ENCODE measurements at regions not wholly inside any gene's neighbourhood (a gene's known extent, or its start where the extent isn't known, plus 50 kb on each side); places are given as distances from the start of the nearest gene placed in this dataset.
A peak's percentile ranks its signal among the peaks of the same experiment; 100 is the strongest.

DNA sequence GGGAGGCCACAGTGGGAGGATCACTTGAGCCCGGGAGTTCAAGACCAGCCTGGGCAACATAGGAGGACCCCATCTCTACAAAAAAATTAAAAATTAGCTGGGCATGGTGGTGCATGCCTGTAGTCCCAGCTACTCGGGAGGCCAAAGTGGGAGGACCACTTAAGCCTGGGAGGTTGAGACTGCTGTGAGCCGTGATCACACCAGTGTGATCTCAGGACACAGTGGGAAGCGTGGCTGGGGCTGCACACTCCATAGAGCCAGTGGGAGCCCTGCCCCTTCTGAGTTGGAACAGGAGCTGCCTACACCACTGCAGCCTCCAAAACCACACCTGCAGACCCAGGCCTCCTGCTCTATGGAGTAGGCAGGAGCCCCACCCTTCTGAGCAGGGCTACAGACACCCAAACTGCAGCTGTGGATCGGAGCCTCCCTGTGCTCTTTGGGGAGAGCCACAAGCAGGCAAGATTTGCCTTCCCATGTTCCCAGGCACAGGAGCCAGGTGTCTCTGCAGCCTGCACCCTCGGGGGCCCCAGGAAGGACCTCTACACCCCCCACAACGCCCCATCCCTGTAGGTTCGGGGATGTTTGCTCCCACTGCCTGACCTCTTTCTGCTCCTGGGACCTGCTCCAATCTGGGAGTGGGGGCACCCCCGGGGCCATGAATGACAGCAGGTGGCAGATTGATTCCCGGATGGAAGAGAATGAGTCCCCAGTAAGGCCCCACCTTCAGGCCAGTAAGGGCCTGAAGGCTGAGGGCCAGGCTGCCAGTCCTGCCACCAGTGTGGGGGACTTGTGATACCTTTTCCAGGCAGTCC lies 245.4 kb downstream of the BUD13 start:
- DNase-seq, result no peak

DNA sequence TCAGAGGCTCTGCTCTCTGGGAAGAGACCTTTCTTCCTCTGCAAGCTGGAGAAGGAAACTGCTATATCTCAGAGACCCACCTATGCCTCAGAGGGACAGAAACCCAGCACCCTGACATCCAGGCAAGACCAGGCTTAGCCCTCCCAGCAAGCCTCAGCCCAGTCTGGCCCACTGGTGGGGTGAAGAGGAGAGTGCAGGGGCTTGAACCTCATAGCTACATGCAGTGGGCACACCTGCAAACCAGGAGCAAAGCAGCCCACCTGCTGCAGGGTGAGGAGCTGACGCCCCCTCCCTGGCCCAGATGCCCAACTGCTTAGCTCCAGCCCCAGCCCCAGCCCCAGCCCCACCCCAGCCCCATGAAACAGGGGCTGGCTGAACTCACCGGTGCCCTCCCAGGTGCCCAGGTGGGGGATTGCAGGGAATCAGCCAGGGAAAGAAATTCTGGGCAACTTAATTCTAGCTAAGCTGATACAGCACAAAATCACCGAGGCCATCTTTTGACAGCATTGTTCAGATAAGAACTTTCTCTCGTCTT lies 246.8 kb downstream of the BUD13 start:
- no peak for DNase-seq

DNA sequence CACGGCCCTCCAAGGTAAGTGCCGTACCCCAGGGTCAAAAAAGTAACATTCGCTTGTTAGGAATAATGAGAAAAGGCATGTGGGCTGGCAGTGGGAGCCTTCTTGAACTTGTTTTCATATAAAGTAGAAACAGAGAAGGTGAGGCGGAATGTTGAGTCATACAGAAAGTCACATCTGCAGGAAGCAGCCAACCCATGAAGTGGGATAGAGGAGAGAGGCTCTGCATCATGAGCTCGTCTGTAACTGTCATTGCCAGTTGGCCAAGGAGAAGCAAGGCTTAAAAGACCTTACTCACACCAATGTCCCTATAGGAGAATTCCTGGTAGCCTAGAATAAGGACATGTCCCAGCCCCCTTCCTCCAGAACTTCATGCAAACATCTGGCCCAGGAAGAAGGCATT lies 253.3 kb downstream of the BUD13 start:
- DNase-seq, result no peak

DNA sequence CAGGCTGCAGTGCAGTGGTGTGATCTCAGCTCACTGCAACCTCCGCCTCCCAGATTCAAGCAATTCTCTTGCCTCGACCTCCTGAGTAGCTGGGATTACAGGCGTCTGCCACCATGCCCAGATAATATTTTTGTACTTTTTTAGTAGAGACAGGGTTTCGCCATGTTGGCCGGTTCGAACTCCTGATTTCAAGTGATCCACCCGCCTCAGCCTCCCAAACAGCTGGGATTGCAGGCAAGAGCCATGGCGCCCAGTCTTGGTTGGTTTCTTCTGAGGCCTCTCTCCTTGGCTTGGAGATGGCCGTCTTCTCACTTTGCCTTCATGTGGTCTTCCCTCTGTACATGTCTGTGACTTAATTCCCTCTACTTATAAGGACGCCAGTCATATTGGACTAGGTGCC lies 254.6 kb downstream of the BUD13 start:
- DNase-seq, result no peak

DNA sequence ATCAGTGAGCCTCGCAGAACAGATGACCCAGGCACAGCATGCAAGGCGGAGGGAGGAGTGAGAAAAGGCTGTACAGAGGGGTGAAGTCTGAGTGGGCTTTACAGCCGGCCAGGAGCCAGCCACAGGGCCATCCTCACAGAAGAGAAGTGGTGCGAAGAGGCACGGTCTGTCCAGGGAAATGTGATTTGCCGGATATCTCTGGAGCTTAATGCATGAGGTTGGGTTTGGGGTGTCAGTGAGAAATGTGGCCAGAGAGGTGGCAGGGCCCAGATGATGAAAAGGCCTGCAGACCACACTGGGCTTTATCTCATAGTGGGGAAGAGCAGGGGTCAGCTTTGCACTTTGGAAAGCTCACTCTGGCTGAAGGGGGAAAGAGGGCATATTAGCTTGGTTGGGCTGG lies 255.2 kb downstream of the BUD13 start:
- DNase-seq, result no peak

DNA sequence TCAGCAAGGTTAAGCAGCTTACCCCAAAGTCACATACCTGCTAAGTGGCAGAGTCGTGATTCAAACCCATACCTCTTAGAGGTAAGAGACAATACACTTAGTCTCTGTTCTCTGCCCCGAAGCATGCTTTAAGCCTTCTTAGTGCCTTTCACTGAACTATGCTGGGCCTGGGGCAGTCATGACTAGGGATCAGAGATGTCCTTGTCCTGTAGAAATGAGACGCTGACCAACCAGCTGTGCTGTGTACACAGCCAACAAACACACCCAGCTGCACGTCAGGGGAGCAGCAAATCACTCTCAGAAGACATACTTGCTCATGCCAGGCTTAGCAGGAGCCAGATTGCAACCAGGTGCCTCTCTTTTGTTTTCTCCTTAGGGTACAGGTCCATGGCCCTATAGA lies 255.7 kb downstream of the BUD13 start:
- no peak for DNase-seq

DNA sequence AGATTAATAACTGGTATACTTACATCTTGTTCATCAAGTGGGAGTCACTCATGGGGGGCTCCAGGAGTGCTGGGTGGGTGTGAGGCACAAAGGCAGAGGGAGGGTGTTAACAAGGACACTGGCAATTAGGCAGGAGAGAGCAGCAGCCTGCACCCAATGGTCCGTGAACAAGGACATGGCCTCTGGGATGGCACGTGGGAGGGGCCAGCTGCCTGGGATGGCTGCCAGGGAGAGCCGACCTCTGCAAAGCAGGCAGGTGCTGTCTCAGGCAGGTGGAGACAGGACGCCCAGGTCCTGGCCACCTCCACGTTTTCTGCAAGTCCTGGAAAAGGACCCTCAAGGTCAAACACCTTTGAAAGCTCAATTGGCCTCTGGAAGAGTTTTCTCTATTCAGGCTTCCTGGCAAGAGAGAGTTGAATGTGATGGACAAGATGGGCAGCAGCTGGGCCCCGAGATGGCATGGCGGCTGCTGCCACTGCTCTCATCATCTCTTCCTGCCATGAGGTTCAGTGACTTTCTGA lies 257.1 kb downstream of the BUD13 start:
- peak; percentile 98 for DNase-seq

DNA sequence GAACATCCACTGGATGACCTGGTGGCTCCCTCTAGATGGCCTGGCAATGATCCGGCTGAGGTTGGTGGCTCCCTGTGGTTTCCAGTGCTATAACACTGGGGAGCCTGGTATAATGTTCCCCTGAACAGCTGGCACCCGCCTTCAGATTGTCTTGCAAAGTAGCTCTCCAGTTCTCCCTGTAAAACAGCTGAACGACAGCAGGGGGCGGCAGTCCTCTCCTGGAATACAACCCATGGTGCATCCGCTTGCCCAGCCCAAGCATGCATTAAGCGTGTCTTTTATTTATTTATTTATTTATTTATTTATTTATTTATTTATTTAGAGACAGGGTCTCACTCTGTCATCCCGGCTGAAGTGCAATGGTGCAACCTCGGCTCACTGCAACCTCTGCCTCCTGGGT lies 258.9 kb downstream of the BUD13 start:
- no peak for DNase-seq

DNA sequence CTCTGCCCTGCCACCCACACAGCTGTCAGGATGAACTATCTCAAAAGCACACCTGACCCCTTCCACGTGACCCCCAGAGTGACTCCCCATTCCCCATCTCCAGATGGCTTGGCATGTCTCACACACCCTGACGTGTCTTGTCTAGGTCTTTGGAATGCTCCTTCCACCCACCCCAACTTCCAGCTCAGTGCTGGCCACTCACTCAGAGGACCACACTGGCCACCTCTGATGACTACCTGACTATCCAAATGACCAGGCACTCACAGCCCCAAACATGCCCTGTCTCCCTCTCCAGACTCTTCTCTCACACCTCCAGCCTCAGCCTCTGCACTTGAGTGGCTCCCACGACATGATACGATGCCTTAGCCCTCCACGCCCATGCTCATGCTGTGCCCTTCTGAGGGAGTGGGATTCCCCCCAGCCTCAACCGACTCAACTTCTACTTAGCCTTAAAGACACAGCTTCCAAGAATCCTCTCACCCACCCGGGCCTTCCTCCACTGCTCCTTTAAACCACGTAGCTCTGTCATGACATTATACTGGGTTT lies 259.4 kb downstream of the BUD13 start:
- DNase-seq, result no peak

DNA sequence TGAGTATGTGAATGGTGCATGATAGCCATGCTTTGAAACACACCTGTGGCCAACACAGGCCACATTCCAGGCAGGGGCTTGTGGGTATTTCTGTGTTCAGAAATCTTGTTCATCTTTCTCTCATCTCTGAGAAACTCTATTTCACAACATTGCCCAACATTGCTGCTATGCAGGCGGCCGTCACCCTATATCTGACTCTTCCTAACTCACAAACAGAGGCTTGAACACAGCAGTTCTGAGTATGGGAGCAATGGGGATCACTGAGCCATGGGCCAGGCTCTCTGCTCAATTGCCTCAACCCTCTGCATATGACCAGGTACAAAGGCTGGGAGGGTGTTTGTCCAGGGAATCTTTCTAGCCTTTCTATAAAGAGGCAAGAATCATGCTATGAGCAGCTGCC lies 259.9 kb downstream of the BUD13 start:
- DNase-seq, result no peak

DNA sequence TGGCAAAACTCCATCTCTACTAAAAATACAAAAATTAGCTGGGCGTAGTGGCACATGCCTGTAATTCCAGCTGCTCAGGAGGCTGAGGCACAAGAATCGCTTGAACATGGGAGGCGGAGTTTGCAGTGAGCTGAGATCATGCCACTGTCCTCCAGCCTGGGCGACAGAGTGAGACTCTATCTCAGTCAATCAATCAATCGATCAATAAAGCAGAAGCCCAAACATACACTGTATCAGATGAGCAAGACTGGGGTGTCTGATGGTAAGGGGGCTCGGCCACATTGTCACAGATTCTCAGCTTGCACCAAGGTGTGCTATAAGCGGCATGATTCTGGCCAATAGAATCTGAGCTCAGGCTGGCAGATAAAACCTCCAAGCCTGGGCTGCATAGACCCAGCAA lies 261.1 kb downstream of the BUD13 start:
- no peak for DNase-seq

DNA sequence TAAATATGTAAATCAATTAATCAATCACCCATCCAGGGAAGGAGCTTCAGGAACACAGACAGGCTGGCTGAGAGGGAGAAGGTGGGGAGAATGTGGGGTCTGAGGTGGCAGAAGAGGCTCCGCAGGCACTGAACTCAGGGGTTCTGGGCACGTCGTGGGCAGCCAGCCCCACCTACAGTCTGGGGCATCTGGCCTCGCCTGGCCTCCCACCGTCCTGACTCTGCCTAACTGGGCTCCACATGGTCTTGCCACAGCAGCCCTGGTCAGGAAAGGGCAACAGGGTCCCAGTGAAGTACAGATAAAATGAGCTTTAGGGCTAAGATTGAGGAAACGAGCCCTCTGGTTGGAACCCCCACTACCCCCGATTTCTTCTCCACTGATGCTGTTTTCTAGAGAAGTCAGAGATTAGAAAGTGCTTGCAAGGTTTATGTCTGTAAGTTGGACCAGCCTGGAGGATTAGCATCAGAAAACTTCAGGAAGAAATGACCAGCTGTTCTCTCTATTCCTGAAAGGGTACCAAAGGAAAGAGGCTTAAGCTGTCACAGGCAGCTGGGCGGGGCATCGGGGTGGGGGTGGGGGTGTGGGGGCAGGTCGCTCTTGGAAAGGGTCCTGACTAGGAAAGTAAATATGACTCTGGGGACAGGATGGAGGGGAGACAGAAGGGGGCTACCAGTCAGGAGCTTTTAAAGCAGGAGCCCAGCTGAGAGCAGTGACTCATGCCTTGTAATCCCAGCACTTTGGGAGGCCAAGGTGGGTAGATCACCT lies 261.7 kb downstream of the BUD13 start:
- DNase-seq, result no peak

DNA sequence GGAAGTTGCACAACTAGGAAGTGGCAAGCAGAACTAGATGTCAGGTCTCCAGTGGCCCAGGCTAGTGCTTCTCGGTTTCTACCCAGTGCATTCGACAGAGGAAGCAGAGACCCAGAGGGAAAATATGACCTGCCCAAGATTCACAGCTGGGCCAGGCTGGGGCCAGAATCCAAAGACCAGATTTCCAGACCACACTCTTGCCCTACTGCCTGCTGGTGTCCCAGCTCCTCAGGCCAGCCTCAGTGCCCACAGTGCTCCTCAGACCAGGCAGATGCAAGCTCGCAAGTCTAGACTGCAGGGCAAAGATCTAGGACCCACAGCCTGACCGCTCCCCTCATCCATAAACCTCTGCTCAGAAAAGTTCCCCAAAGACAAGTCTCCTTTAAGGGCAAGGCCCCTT lies 262.6 kb downstream of the BUD13 start:
- no peak for DNase-seq

DNA sequence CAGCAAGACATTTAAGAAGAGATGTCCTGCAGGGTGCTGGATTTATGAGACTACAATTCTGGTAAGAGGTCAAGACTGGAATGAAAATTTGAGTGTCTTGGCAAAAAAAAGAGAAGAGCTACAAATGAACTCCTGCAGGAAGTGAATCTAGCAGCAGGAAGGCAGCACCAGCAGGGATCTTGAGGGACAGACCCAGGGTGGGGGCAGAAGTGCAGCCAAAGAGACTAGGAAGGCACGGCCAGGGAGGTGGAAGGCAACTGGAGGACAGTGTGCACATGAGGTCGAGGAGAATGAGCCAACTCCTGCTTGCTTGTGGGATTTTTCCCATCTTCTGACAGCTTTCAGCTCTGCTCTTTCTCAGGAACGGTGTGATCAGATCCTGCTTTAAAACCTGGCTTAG lies 263.2 kb downstream of the BUD13 start:
- DNase-seq, result no peak

DNA sequence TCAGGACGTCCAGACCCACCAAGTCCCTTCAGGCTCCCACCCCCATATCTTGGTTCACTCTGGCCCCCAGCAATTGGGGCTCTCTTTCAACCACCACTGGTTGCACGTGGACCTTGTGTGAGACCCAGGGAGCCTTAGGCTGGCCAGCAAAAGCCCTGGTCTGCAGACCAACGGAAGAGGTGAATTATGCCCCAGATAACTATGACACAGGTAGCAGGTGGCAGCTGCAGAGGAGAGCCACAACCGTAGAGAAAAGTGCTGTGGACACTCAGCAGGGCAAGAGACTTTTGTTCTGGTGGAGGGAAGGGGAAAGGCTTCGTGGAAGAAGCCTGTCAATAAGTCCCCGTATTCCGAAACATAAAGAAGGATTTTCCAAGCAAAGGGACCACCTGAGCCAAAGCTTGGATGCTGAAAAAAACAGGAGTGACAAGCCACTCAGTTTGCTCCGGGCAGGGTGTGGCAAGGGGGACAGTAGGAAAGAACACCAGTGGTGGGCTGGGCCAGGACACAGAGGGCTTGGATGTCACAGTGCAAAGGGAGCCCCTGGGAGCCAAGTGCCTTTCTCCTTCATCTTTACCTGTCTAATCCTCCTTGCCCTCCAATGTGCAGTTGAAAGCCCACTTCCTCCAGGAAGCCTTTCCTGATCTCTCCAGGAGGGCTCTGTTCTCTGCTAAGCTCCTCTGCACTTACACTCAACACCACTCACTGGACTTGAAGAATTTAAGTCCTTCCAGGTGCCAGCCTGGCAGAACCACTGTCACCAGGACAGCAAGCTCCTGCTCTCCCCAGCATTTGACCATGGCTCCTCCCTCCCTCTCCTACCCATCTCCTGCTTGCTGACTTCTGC lies 264.7 kb downstream of the BUD13 start:
- DNase-seq, result no peak

DNA sequence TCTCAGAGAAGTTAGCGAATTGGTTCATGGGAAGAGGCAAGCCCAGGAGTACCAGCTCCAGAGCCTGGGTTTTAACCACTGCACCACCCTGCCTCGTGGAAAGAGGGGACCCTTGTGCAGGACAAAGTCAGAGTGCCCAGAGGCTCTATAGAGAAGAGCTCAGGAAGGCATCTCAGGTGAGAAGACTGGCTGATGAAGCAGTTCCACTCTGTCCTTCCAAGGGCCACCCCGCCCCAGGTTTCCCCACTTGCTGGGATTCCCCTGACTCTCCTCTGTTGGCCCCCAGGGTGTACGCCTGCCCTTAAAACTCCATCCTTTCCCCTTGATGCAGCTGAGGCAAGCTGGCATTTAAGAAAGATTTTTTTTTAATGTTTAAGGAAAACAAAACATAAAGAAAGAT lies 265.8 kb downstream of the BUD13 start:
- no peak for DNase-seq

DNA sequence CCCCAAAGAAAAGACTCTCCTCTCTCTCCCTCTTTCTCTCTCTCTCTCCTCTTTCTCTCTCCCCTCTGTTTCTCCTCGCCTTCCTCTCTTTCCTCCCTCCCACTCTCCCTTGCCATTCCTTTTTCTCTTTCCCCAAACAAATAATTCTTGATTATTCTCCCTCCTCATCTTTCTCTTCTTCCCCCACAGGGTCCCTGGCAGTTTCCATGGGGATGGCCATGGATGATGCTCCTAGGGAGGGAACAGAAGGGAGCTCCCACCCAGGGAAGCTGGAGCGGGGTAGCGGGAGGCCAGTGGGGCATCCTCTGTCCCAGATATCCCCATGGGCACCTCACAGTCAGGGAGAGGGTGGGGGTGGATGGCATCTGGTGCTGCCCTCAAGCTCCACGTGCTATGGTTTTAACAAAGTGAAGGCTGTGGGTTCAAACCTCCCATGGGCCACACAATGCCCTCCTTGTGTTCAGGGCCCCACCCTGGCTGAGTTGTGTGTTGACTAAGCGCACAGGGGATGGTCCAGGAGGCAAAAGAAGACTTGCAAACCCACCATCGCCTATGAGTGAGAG lies 266.4 kb downstream of the BUD13 start:
- peak; percentile 32 for DNase-seq

DNA sequence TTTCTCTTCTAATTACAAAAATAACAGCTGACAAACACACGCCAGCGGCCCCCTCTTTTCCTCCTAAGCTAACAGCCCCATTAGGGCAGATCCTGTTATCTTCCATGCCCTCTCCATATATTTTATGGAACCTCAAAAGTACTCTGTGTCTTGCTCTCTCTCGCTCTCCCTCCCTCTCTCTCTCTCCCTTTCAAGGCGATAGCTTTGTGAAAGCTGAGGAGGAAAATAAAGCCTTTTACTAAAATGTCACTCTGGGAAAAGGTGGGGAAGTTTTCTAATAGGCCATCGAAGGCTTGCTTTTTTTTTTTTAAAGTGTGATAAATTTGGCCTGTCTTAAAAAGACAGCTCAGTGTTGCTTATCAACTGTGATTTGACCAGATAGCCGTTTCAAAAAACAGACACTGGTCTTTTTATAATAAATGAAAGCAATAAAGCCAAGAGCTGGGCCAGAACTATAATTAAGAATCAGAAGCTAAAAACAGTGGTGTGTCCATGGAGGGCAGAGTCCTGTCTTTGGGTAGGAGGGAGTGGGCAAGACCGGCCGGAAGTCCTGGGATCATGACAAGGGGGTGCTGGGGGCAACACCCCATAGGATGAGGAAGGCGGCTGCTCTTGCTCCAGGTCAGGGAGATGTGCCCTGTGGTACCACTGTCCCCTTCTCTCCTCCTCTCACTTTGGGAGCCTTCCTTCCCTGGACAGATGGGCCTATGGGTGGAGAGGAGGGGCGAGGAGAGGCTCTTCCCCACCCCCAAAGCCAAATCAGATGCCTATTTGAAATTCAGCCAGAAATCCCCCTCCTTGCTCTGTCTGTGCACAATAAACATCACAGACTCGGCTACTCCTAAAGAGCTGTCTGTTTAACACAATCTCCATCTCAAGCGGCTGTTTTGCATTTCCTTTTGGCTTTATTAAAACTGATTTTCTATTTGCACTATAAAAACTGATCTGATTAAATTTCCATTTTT lies 267.2 kb downstream of the BUD13 start:
- DNase-seq, result peak; percentile 60

DNA sequence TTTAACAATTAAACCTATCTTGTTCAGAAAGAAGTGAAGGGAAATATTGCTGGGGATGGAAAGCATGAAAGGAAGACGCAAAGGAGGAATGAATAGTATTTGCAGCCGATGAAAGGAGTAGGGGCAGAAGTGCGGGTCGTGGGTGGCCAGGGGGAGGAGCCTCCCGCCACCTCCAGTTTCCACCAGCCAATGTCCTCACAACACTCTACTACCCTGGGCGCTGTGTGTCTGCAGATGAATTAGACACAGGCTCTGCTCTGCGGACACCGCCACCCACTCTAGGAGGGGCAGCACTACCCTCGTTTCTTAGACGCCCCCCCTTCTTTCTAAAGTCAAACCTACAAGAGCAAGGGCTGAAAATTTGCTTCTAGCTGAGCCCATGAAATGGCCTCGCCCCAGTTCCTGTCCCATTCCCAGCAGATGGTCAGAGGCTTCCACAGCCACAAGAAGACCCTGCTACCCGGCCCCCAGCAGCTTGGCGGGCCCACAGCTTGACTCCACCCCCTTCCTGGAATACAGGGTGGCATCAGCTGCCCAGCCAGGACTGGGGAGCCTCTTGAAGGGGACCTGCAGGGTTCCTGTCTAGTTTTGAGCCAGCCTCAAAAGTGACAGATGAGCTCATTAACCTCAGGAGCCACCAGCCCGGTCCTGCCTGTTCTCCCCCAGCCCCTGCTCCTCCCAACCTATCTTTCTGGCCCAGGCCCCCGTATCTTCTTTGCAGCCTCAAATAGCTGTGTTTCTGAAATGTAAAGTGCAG lies 268.1 kb downstream of the BUD13 start:
- no peak for DNase-seq
